CD4-positive, alpha-beta T cell treated with Interleukin-1 beta for 1 hour (primary cell): ENCODE measurements at regions not wholly inside any gene's neighbourhood (a gene's known extent, or its start where the extent isn't known, plus 50 kb on each side); places are given as distances from the start of the nearest gene placed in this dataset.

Source experiments
- DNase-seq, 2 donors: peaks; one replicate each; pipeline ENCODE4 v3.0.0-alpha.2; 2020 to 2022

DNA sequence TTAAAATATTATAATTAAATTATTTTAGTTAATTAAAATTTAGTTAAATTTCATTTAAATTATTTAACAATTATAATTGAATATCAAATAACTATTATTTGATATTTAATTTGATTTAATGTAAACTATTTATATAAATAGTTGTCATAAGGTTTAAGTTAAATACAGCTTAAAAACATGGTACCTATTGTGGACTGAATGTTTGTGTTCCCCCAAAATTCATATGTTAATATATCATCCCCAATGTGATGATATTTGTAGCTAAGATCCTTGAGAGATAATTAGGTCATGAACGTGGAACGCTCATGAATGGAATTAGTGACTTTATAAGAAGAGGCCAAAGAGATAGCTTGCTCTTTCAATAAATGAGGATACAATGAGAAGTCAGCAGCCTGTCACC lies 505.7 kb upstream of the LRATD1 start:
- DNase-seq: no peak

DNA sequence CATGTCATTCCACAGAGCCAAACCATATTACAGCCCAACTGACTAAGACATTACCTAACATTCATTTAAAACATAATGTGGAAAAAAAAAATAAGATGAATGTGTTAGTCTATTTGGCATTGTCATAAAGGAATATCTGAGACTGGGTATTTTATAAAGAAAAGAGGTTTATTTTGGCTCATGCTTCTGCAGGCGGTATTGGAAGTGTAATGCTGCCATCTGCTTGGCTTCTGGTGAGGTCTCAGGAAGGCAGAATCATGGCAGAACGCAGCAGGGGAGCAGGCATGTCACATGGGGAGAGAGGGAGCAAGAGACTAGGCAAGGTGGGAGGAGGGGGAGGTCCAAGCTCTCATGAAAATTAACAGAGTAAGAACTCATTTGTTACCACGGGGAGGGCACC lies 504.8 kb upstream of the LRATD1 start:
- DNase-seq: no peak

DNA sequence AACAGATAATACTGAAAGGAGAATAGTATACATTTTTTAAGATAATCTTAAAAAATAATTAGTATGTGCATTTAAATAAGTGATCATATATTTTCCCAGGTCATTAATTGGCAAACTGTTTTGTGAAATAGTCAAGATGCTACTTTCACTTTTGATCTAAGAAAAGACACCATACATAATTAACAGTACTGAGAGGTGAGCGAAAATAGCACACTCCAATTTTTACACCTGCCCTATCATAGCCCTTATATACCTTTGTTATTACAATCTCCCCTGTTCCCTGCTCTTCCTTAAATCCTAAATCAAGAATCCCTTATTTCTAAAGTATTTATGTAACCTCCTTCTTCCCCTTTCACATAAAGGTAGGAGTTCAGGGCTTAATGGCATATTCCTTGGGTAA lies 500.1 kb upstream of the LRATD1 start:
- no peak for DNase-seq

DNA sequence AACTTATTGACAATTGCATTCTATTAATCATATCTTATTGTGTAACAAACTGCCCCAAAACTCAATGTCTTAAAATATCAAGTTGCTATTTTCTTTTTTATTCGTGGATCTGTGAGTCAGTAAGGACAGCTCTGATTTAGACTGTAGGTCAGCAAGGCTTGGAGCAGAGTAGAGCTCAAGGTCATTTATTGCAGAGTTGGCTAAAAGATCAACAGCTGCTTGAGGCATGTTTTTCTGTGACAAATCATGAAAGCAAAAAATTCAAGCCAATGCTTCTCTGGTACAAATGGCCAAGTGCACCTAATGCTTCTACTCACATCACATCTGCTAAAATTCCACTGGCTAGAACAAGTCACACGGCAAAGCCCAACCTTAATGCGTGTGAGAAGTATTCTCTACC lies 497.7 kb upstream of the LRATD1 start:
- no peak for DNase-seq

- no peak for DNase-seq
These were observed 496.5 kb upstream of the LRATD1 start for GRCh38 chr2:14136030-14136429.

DNA sequence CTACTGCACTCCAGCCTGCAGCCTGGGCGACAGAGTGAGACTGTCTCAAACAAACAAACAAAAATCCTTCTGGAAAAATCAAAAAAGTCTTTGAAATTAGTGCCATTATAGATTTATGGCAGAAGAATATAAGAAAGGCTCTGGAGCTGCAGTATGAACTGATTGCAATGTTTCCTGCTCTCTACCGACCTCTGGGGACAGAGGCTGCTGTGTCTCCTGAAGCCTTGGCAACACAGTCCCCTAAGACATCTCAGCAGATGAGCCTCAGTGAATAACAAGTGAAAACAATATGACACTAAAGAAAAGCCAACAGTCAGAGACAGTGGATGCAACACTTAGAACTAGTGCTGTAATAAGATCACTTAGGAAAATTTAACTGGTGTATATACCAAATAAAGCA lies 494.9 kb upstream of the LRATD1 start:
- no peak for DNase-seq

- DNase-seq: no peak
These were observed 492.4 kb upstream of the LRATD1 start for GRCh38 chr2:14140009-14140550.

DNA sequence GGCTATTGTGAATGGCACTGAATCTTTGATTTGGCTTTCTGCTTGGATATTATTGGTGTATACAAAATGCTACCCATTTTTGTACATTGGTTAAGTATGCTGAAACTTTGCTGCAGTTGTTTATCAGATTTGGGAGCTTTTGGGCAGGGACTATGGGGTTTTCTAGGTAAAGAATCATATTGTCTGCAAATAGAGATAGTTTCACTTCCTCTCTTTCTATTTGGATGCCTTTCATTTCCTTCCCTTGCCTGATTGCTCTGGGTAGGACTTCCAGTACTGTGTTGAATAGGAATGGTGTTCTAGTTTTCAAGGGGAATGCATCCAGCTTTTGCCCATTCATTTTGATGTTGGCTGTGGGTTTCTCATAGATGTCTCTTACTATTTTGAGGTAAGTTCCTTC lies 489.1 kb upstream of the LRATD1 start:
- DNase-seq: no peak

GRCh38 chr2:14148216-14148615 lies 484.3 kb upstream of the LRATD1 start:
- no peak for DNase-seq

- no peak for DNase-seq
These were observed 474.7 kb upstream of the LRATD1 start for GRCh38 chr2:14157816-14158215.

- DNase-seq: no peak
These were observed 452.2 kb upstream of the LRATD1 start for GRCh38 chr2:14180333-14180732.

DNA sequence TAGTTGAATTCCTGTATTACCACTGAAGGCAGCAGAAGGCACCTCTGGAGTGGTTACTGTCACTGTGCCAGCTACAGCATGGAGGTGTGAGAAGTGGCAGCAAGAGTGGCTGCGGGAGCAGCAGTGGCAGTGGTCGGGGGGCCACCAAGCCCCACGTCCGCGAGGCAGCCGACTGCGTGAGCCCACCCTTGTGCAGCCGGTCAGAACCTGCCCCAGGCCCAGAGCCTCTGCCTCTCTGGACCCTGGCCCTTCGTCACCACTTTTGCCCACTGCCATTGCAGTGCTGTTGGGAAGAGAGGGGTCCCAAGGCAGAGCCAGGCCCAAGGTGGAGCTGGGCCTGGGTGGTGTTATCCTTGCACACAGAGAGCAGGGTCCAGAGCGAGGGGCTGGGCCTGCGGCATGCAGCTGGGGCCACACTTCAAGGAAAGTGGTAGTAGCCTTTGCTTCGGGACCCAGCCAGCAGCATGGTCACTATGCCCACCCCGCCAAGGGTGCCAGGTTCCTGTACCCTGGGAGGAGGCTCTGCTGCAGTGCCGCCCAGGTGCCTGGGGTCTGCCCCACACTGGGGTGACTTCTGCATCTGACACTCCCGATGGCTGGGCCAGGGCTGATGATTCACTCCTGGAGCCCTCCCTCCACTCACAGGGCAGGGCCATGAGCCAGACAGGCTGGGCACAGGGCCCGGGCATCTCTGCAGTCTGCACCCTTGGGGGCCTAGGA lies 450.1 kb upstream of the LRATD1 start:
- no peak for DNase-seq

DNA sequence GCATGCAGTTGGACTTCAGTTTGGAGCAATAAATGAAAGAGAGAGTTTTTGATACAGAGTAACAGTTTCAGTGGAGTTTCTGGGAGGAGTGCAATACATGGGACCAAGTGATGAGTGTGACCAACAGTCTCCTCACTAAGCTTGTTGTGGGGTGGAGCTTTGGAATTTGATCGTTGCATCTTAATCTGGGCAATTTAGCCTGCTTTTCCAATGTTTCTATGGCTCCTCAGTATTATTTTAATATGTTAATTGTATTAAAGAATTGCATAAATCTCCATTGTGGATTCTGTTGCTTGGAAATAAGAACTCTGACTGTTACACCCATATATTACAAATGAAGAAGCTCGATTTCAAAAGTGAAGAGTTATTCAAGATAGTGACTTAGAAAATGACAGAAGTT lies 446.6 kb upstream of the LRATD1 start:
- no peak for DNase-seq

DNA sequence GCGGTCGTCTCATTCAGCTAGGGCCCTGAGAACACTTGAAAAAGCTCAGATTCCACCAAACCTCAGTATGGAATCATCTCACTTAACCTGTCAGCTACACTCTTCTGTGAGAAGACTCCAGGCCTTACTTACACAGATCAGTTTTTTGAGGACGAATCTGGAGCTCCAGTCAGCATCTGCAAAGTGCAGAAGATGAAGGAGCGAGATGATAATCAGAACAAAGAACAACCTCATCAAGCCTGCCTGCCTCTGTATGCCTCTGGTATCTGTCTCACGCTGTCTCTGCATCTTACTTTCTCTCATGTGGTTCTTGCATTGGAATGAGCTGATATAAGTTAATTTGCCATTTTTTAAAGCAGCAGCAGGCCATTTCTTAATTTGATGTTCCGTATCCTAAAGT lies 444.1 kb upstream of the LRATD1 start:
- no peak for DNase-seq

DNA sequence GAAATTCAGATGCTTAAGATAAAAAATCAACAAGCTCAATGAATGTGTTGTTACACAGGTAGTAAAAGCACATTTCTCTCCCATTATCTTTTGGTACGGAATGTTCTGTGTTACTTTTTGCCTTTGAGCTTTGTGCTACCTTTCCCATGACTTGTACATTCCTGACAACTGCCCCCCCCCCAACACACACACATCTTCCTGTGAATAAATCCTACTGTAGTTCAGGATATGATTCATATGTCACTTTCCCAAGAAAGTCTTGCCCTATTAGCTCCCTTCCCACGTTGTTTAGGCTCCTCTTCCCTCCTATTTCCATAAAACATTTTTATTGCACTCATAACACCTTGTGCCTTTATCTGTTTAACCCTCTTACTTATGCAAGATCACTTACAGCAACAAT lies 442.6 kb upstream of the LRATD1 start:
- DNase-seq: no peak

DNA sequence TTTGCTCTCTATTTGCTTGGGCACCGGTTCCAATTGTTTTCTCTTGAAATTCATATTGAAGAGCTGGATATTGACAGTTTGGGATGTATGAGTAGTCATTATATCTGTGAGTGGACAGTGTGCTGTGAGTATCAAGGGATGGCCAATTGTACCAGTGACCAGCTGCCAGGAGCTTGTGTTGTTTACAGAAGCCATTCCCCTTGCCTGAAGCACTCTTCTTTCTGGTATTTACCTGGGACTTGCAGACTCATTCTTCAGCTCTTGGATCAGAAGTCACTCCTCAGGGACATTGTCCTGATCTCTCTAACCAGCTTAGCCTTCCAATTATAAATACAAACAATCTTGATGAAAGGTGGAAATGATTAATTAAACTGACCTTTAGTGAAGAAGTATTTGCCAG lies 438.3 kb upstream of the LRATD1 start:
- no peak for DNase-seq

GRCh38 chr2:14197293-14197692 lies 435.2 kb upstream of the LRATD1 start:
- no peak for DNase-seq

- no peak for DNase-seq
These were observed 433.5 kb upstream of the LRATD1 start for GRCh38 chr2:14199040-14199439.

- DNase-seq: no peak
These were observed 413.2 kb upstream of the LRATD1 start for GRCh38 chr2:14219306-14219705.

- no peak for DNase-seq
These were observed 412.4 kb upstream of the LRATD1 start for GRCh38 chr2:14220101-14220500.

GRCh38 chr2:14221466-14221865 lies 411.1 kb upstream of the LRATD1 start:
- no peak for DNase-seq

- DNase-seq: no peak
These were observed 408.9 kb upstream of the LRATD1 start for GRCh38 chr2:14223576-14223975.

- no peak for DNase-seq
These were observed 401.1 kb upstream of the LRATD1 start for GRCh38 chr2:14231391-14231898.

DNA sequence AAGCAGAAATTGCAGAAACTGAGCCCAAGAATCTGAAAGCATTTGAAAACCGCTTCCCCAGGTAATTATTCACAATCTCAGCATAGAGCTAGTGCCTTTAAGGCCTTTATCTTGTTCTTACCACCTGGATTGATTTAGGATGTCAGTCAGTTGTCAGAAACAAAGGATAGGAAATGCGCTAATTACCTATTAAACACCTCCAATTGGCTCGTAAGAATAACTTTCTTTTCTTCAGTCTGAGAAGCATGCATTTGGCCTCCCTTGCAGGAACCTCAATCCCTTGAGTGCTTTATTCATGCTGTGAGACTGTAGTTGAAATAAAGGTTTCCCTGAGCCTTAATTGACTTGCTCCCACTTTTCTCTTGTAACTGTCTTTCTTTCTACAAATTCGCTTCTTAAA lies 400.3 kb upstream of the LRATD1 start:
- DNase-seq: no peak

- DNase-seq: no peak
These were observed 397.6 kb upstream of the LRATD1 start for GRCh38 chr2:14234911-14235310.
